ENCODE measurements at regions not wholly inside any gene's neighbourhood (a gene's known extent, or its start where the extent isn't known, plus 50 kb on each side); places are given as distances from the start of the nearest gene placed in this dataset.

- Histone ChIP-seq H3K9me3 (ENCODE audit: low read length) (no peaks in the 10 kb centered on the region), H3K36me3 (ENCODE audit: insufficient read depth, low read length) (no peaks in the 10 kb centered on the region), H3K4me3 (ENCODE audit: low read depth, low read length, poor library complexity, severe bottlenecking) (no peak overlapping the region), H3K27ac (ENCODE audit: low read depth, low read length, poor library complexity, severe bottlenecking) (no peak overlapping the region), H3K4me2 (ENCODE audit: low read length) (no peak overlapping the region), H3K79me2 (ENCODE audit: insufficient read depth, low read depth, low read length) (no peaks in the 10 kb centered on the region), H4K20me1 (ENCODE audit: insufficient read depth, low read length) (no peaks in the 10 kb centered on the region), H2AFZ (ENCODE audit: low read length) (no peak overlapping the region), H3K4me1 (ENCODE audit: insufficient read depth, low read length, poor library complexity, severe bottlenecking) (no peaks in the 10 kb centered on the region), H3K9me2 (ENCODE audit: insufficient read depth, low read length) (no peaks in the 10 kb centered on the region)
- no TSS peak for BruUV-seq (replicated peaks)
- intact Hi-C loops (cut with micrococcal nuclease; ENCODE audit: unreplicated experiment) = loop anchor here (10.0 kb wide), 1 partner anchor 135 kb away; no protein-coding TSS in a partner anchor
- no peak for DNase-seq (ENCODE audit: low spot score)
- ChIA-PET CTCF (ENCODE audit: unreplicated experiment) (no interaction called here), POLR2A (interaction anchor here (1.1 to 1.5 kb wide), 3 partner anchors 10 to 200 kb away, joined by 3 to 4 read pairs (median 4); no protein-coding TSS in a partner anchor)
- TF ChIP-seq EZH2phosphoT487 (IDR thresholded peaks at IDR 0.05; ENCODE audit: borderline replicate concordance, low read depth, low read length) = no peak
- no peak for TF ChIP-seq CTCF (conservative IDR thresholded peaks at IDR 0.05; ENCODE audit: low read length)
Measured at GRCh38 chr13:42729857-42730402, 51.5 kb upstream of the FAM216B start.

Measured in OCI-LY7 (cell line).